CD8-positive, alpha-beta memory T cell (primary cell): ENCODE measurements at regions not wholly inside any gene's neighbourhood (a gene's known extent, or its start where the extent isn't known, plus 50 kb on each side); places are given as distances from the start of the nearest gene placed in this dataset.
"Not testable (repeated sequence)": the region's sequence is repeated elsewhere in the genome, so short reads cannot be mapped to it uniquely, and the experiment has no call there.

Experiments
- CTCF ChIA-PET: fragments of 350-600 bp; sonication (Branson Sonifier 250); formaldehyde crosslinking; loops from one replicate; lab custom pipeline; 2021; ENCODE audit warnings: antibody characterized with exemption; lab: Charles Lee
- POLR2A ChIA-PET: fragments of 350-600 bp; sonication (Branson Sonifier 250); formaldehyde crosslinking; loops from one replicate; lab custom pipeline; 2021; ENCODE audit warnings: antibody characterized with exemption; lab: Charles Lee
- DNase-seq, 5 donors: peaks; one replicate each; pipeline versions ENCODE4 v3.0.0 to v3.0.0-alpha.2; 2020 to 2022; ENCODE audit warnings: mixed read lengths in 1 of 5
- H3K27ac ChIP-seq: one replicate; pipeline ENCODE4 v1.7.0; 2013; ENCODE audit warnings: low read depth, mild to moderate bottlenecking, low read length, moderate library complexity
- H3K27me3 ChIP-seq: 2 replicates; pipeline ENCODE4 v1.7.0; 2013; ENCODE audit warnings: low read length, mild to moderate bottlenecking; ENCODE audit not compliant: insufficient read depth, poor library complexity, severe bottlenecking
- H3K36me3 ChIP-seq: 2 replicates; pipeline ENCODE4 v1.7.0; 2013; ENCODE audit warnings: mild to moderate bottlenecking, low read length, moderate library complexity; ENCODE audit not compliant: insufficient read depth
- H3K4me1 ChIP-seq: 2 replicates; pipeline ENCODE4 v1.7.0; 2013; ENCODE audit warnings: mild to moderate bottlenecking, low read length, moderate library complexity; ENCODE audit not compliant: insufficient read depth
- H3K4me3 ChIP-seq: 2 replicates; pipeline ENCODE4 v1.7.0; 2013; ENCODE audit warnings: mild to moderate bottlenecking, low read length
- H3K9me3 ChIP-seq: 2 replicates; pipeline ENCODE4 v1.7.0; 2013; ENCODE audit warnings: mild to moderate bottlenecking, low read length
- H3K27ac Mint-ChIP-seq, 8 donors: one replicate each; pipeline ENCODE4 v1.8.0; 2020 to 2021; ENCODE audit warnings: mixed read lengths in 8 of 8, mild to moderate bottlenecking in 6 of 8, inconsistent platforms in 3 of 8, moderate library complexity in 3 of 8
- H3K27me3 Mint-ChIP-seq, 2 donors: one replicate each; pipeline ENCODE4 v1.8.0; 2020 to 2021; ENCODE audit warnings: mixed read lengths in 2 of 2, mild to moderate bottlenecking in 1 of 2, moderate library complexity in 1 of 2
- H3K36me3 Mint-ChIP-seq, 3 donors: one replicate each; pipeline ENCODE4 v1.8.0; 2020 to 2021; ENCODE audit warnings: mixed read lengths in 3 of 3, inconsistent platforms in 1 of 3, mild to moderate bottlenecking in 1 of 3
- H3K4me1 Mint-ChIP-seq, 3 donors: one replicate each; pipeline ENCODE4 v1.8.0; 2020 to 2021; ENCODE audit warnings: mixed read lengths in 3 of 3, inconsistent platforms in 1 of 3, mild to moderate bottlenecking in 1 of 3
- H3K4me3 Mint-ChIP-seq, 7 donors: one replicate each; pipeline ENCODE4 v1.8.0; 2020 to 2021; ENCODE audit warnings: mixed read lengths in 7 of 7, mild to moderate bottlenecking in 6 of 7, moderate library complexity in 4 of 7, inconsistent platforms in 2 of 7
- H3K9me3 Mint-ChIP-seq, 5 donors: one replicate each; pipeline ENCODE4 v1.8.0; 2020 to 2022; ENCODE audit warnings: mixed read lengths in 5 of 5, mild to moderate bottlenecking in 3 of 5, moderate library complexity in 2 of 5, inconsistent platforms in 1 of 5

GRCh38 chr13:50422181-50423148, 407.2 kb downstream of the KCNRG start:
- peak in 2 of 5 donors; percentile 6 to 34 for DNase-seq
- H3K36me3 ChIP-seq, result no peaks in the 10 kb centered on the region
- H3K27me3 ChIP-seq, result no peaks in the 10 kb centered on the region
- peaks cover 6% of the 10 kb centered on the region for H3K4me1 ChIP-seq
- H3K4me3 ChIP-seq, result peak overlapping the region; percentile 5
- Mint-ChIP-seq H3K27ac (peak overlapping the region; percentile 18 to 83 (median 72)), H3K4me3 (peak overlapping the region in 6 of 7 donors; percentile 38 to 78 (median 57)), H3K36me3 (peaks cover 0 to 3% (median 0%) of the 10 kb centered on the region in 3 donors), H3K27me3 (no peaks in the 10 kb centered on the region), H3K9me3 (no peaks in the 10 kb centered on the region), H3K4me1 (peaks cover 20 to 41% (median 38%) of the 10 kb centered on the region in 3 donors)
- no peaks in the 10 kb centered on the region for H3K9me3 ChIP-seq
- ChIA-PET POLR2A (interaction anchor here (0.6 kb wide), 1 partner anchor 298 kb away, joined by 3 read pairs; no protein-coding TSS in a partner anchor), CTCF (interaction anchor here (1.2 kb wide), 1 partner anchor 48 kb away, joined by 3 read pairs; no protein-coding TSS in a partner anchor)
- H3K27ac ChIP-seq, result peak overlapping the region; percentile 58

- Mint-ChIP-seq H3K4me3 (no peak overlapping the region), H3K27ac (peak overlapping the region in 1 of 8 donors; percentile 64), H3K36me3 (peaks cover 0 to 4% (median 0%) of the 10 kb centered on the region in 3 donors), H3K27me3 (no peaks in the 10 kb centered on the region), H3K9me3 (no peaks in the 10 kb centered on the region), H3K4me1 (peaks cover 33 to 57% (median 52%) of the 10 kb centered on the region in 3 donors)
- H3K4me1 ChIP-seq, result peaks cover 17% of the 10 kb centered on the region
- no peaks in the 10 kb centered on the region for H3K27me3 ChIP-seq
- H3K4me3 ChIP-seq, result no peak overlapping the region
- CTCF ChIA-PET, result no interaction called here
- POLR2A ChIA-PET, result interaction anchor here (0.6 kb wide), 1 partner anchor 374 kb away, joined by 7 read pairs; no protein-coding TSS in a partner anchor
- DNase-seq, result no peak
- H3K36me3 ChIP-seq, result no peaks in the 10 kb centered on the region
- H3K9me3 ChIP-seq, result no peaks in the 10 kb centered on the region
- H3K27ac ChIP-seq, result no peak overlapping the region
These were observed 409.7 kb downstream of the KCNRG start for GRCh38 chr13:50424993-50425392.

- Histone ChIP-seq H3K27ac (no peak overlapping the region), H3K36me3 (no peaks in the 10 kb centered on the region), H3K4me1 (peaks cover 17% of the 10 kb centered on the region), H3K4me3 (no peak overlapping the region), H3K27me3 (no peaks in the 10 kb centered on the region), H3K9me3 (no peaks in the 10 kb centered on the region)
- Mint-ChIP-seq H3K9me3 (no peaks in the 10 kb centered on the region), H3K4me1 (peaks cover 33 to 57% (median 52%) of the 10 kb centered on the region in 3 donors), H3K36me3 (peaks cover 0 to 4% (median 0%) of the 10 kb centered on the region in 3 donors), H3K27ac (no peak overlapping the region), H3K4me3 (no peak overlapping the region), H3K27me3 (no peaks in the 10 kb centered on the region)
- POLR2A ChIA-PET, result interaction anchor here (0.6 kb wide), 1 partner anchor 375 kb away, joined by 7 read pairs; no protein-coding TSS in a partner anchor
- CTCF ChIA-PET, result no interaction called here
- no peak for DNase-seq
These were observed 410.5 kb downstream of the KCNRG start for GRCh38 chr13:50425772-50426171.

- no peak overlapping the region for H3K4me3 ChIP-seq
- no peaks in the 10 kb centered on the region for H3K9me3 ChIP-seq
- Mint-ChIP-seq H3K4me3 (peak overlapping the region in 6 of 7 donors; percentile 17 to 78 (median 45)), H3K36me3 (peaks cover 0 to 4% (median 0%) of the 10 kb centered on the region in 3 donors), H3K27ac (peak overlapping the region; percentile 23 to 95 (median 78)), H3K27me3 (no peaks in the 10 kb centered on the region), H3K9me3 (no peaks in the 10 kb centered on the region), H3K4me1 (peaks cover 28 to 50% (median 46%) of the 10 kb centered on the region in 3 donors)
- H3K4me1 ChIP-seq, result peaks cover 17% of the 10 kb centered on the region
- no peak for DNase-seq
- no peaks in the 10 kb centered on the region for H3K36me3 ChIP-seq
- ChIA-PET POLR2A (no interaction called here), CTCF (no interaction called here)
- no peaks in the 10 kb centered on the region for H3K27me3 ChIP-seq
- peak overlapping the region; percentile 9 for H3K27ac ChIP-seq
These were observed 411.7 kb downstream of the KCNRG start for GRCh38 chr13:50426927-50427326.

DNA sequence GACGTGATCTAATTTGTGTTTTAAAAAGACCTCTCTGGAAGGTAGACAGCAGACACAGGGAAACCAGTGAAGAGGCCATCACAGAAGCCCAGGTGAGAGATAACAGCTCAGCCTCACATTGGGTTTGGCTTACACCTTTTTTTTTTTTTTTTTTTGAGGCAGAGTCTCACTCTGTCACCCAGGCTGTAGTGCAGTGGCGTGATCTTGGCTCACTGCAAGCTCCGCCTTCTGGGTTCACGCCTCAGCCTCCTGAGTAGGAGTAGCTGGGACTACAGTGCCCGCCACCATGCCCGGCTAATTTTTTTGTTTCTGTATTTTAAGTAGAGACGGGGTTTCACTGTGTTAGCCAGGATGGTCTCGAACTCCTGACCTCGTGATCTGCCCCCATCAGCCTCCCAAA, 412.3 kb downstream of the KCNRG start:
- H3K9me3 Mint-ChIP-seq, POLR2A ChIA-PET, H3K36me3 Mint-ChIP-seq, H3K27me3 Mint-ChIP-seq, H3K27me3 ChIP-seq, CTCF ChIA-PET, H3K4me3 ChIP-seq, H3K9me3 ChIP-seq, H3K36me3 ChIP-seq: not testable (repeated sequence)
- H3K27ac ChIP-seq, result peak overlapping the region; percentile 9
- H3K4me3 Mint-ChIP-seq, result peak overlapping the region in 6 of 7 donors; percentile 34 to 78 (median 48)
- peaks cover 15% of the 10 kb centered on the region for H3K4me1 ChIP-seq
- peak in 4 of 5 donors; percentile 38 to 66 (median 40) for DNase-seq
- peak overlapping the region; percentile 5 to 92 (median 78) for H3K27ac Mint-ChIP-seq
- H3K4me1 Mint-ChIP-seq, result peaks cover 23 to 44% (median 41%) of the 10 kb centered on the region in 3 donors

DNA sequence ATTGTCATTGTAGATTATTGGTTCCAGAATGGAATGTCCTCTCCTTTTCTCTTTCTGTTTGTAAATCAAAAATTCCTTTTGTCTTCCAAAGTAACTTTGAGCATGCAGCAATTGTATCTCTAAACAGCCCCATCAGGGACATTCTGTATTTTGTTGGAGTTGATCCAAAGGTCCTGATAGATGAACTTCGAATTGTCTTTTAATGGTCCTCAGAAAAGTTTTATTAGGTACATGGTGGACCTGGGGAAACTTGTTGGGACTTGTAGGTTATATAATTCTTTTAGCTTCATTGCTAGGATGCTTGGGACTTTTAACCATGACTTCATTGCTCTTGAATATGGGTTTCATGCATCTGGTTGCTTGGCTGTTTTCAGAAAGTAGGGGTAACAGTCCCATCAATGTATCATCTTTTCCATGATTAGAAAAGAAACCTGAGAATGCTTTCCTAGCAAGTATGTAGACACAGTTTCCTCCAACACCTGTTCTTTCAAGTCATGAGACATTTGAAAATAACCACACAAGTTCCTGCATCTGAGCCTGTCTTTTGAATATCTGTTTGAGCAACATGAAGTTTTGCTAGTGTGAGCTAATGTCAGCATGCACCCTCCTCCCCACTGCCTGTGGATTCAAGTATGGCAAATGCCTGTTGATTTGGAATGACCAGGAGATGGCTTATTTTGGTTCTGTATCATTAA, 413.1 kb downstream of the KCNRG start:
- no peaks in the 10 kb centered on the region for H3K9me3 ChIP-seq
- Mint-ChIP-seq H3K4me1 (peaks cover 18 to 36% (median 32%) of the 10 kb centered on the region in 3 donors), H3K27me3 (no peaks in the 10 kb centered on the region), H3K27ac (peak overlapping the region in 7 of 8 donors; percentile 16 to 92 (median 75)), H3K9me3 (no peaks in the 10 kb centered on the region), H3K4me3 (peak overlapping the region in 4 of 7 donors; percentile 34 to 71 (median 46)), H3K36me3 (peaks cover 0 to 4% (median 1%) of the 10 kb centered on the region in 3 donors)
- POLR2A ChIA-PET, result no interaction called here
- CTCF ChIA-PET, result interaction anchor here (0.6 kb wide), 1 partner anchor 51 kb away, joined by 3 read pairs; no protein-coding TSS in a partner anchor
- no peak overlapping the region for H3K27ac ChIP-seq
- H3K4me1 ChIP-seq, result peaks cover 11% of the 10 kb centered on the region
- H3K4me3 ChIP-seq, result no peak overlapping the region
- no peaks in the 10 kb centered on the region for H3K27me3 ChIP-seq
- DNase-seq, result no peak
- no peaks in the 10 kb centered on the region for H3K36me3 ChIP-seq

GRCh38 chr13:50435011-50435410, 408.5 kb downstream of the DLEU7 start:
- H3K4me3 ChIP-seq, result no peak overlapping the region
- Mint-ChIP-seq H3K27ac (no peak overlapping the region), H3K9me3 (no peaks in the 10 kb centered on the region), H3K27me3 (no peaks in the 10 kb centered on the region), H3K36me3 (peaks cover 0 to 14% (median 0%) of the 10 kb centered on the region in 3 donors), H3K4me1 (no peaks in the 10 kb centered on the region), H3K4me3 (no peak overlapping the region)
- H3K4me1 ChIP-seq, result no peaks in the 10 kb centered on the region
- ChIA-PET CTCF (interaction anchor here (1.6 kb wide), 1 partner anchor 9 kb away, joined by 3 read pairs; no protein-coding TSS in a partner anchor), POLR2A (no interaction called here)
- DNase-seq, result no peak
- no peak overlapping the region for H3K27ac ChIP-seq
- no peaks in the 10 kb centered on the region for H3K27me3 ChIP-seq
- no peaks in the 10 kb centered on the region for H3K9me3 ChIP-seq
- H3K36me3 ChIP-seq, result no peaks in the 10 kb centered on the region
